K562 (cell line): ENCODE measurements at regions not wholly inside any gene's neighbourhood (a gene's known extent, or its start where the extent isn't known, plus 50 kb on each side); places are given as distances from the start of the nearest gene placed in this dataset.
A peak's percentile ranks its signal among the peaks of the same experiment; 100 is the strongest.

Experiments
- BRD4 ChIP-seq: fragments of 200-600 bp; sonication (generic); IDR thresholded peaks from 2 replicates; pipeline ENCODE4 v1.6.1; 2017; ENCODE audit warnings: inconsistent platforms
- DDX20 ChIP-seq: fragments of 450-650 bp; IDR thresholded peaks from 2 replicates; pipeline ENCODE4 v1.6.1; 2016; ENCODE audit warnings: missing genetic modification characterization, low read depth, mild to moderate bottlenecking, missing compliant biosample characterization, moderate library complexity
- DPF2 ChIP-seq: fragments of 450-650 bp; IDR thresholded peaks from 2 replicates; pipeline ENCODE4 v1.6.1; 2016
- ESRRA ChIP-seq: fragments of 450-650 bp; IDR thresholded peaks from 2 replicates; pipeline ENCODE4 v1.6.1; 2014; ENCODE audit warnings: low read depth, mild to moderate bottlenecking, moderate library complexity, borderline replicate concordance
- ETV1 ChIP-seq: fragments of 450-650 bp; conservative IDR thresholded peaks from 2 replicates; pipeline ENCODE4 v1.6.1; 2016; ENCODE audit warnings: missing genetic modification characterization, control low read depth, low read depth, missing compliant biosample characterization
- FOXK2 ChIP-seq, 2 experiments: fragments of 450-650 bp; IDR thresholded peaks in 1 of 2; conservative IDR thresholded peaks in 1 of 2; 2 replicates each; pipeline ENCODE4 v1.6.1; 2016; ENCODE audit warnings: low read depth in 2 of 2, mild to moderate bottlenecking in 1 of 2
- HDAC3 ChIP-seq: fragments of 450-650 bp; IDR thresholded peaks from 2 replicates; pipeline ENCODE4 v1.6.1; 2018; ENCODE audit warnings: borderline replicate concordance, mild to moderate bottlenecking, moderate library complexity; ENCODE audit not compliant: partially characterized antibody
- JUND ChIP-seq, 2 experiments: IDR thresholded peaks; 2 replicates in 1 of 2; 3 replicates in 1 of 2; pipeline ENCODE4 v1.6.1; 2011; ENCODE audit warnings: borderline replicate concordance in 2 of 2, low read depth in 2 of 2, low read length in 2 of 2, improper control_type of control experiment in 1 of 2, missing biosample characterization in 1 of 2, missing genetic modification characterization in 1 of 2, missing genetic modification reagents in 1 of 2
- KAT7 ChIP-seq: sonication (generic); formaldehyde crosslinking; IDR thresholded peaks from 2 replicates; pipeline ENCODE4 v1.8.0; 2022; ENCODE audit warnings: missing genetic modification reagents, mild to moderate bottlenecking, borderline replicate concordance
- KDM1A ChIP-seq, 2 experiments: fragments of 450-650 bp; IDR thresholded peaks; 2 replicates each; pipeline ENCODE4 v1.6.1; 2016; ENCODE audit warnings: mild to moderate bottlenecking in 2 of 2
- MEIS2 ChIP-seq: fragments of 450-650 bp; IDR thresholded peaks from 2 replicates; pipeline ENCODE4 v1.6.1; 2014; ENCODE audit warnings: mild to moderate bottlenecking; ENCODE audit not compliant: partially characterized antibody
- NR2C1 ChIP-seq, 2 experiments: fragments of 450-650 bp; IDR thresholded peaks; 2 replicates each; pipeline ENCODE4 v1.6.1; 2017; ENCODE audit warnings: mild to moderate bottlenecking in 2 of 2, antibody characterized with exemption in 1 of 2, inconsistent platforms in 1 of 2, missing compliant biosample characterization in 1 of 2, missing genetic modification characterization in 1 of 2
- NR2C2 ChIP-seq, 2 experiments: fragments of 200-800 bp in 1 of 2; sonication (Bioruptor generic) in 1 of 2; sonication (generic) in 1 of 2; formaldehyde crosslinking in 1 of 2; IDR thresholded peaks; 2 replicates each; pipeline versions ENCODE4 v1.6.1 to v1.8.0; 2016 to 2022; ENCODE audit warnings: mild to moderate bottlenecking in 1 of 2, missing compliant biosample characterization in 1 of 2, missing genetic modification characterization in 1 of 2, missing genetic modification reagents in 1 of 2
- PHF8 ChIP-seq: fragments of 200-600 bp; sonication (generic); IDR thresholded peaks from 2 replicates; pipeline ENCODE4 v1.6.1; 2012; ENCODE audit warnings: mixed run types, mild to moderate bottlenecking, inconsistent platforms, low read length, moderate library complexity, borderline replicate concordance
- POLR2AphosphoS2 ChIP-seq: IDR thresholded peaks from 2 replicates; pipeline ENCODE4 v1.6.1; 2012; ENCODE audit warnings: low read length, improper control_type of control experiment
- RAD21 ChIP-seq, 2 experiments: fragments of 250-450 bp in 1 of 2; fragments of 450-650 bp in 1 of 2; sonication (Bioruptor Pico) in 1 of 2; formaldehyde crosslinking in 1 of 2; IDR thresholded peaks in 1 of 2; conservative IDR thresholded peaks in 1 of 2; 2 replicates each; pipeline versions ENCODE4 v1.4.0 to v1.8.0; 2020 to 2022; ENCODE audit warnings: mild to moderate bottlenecking in 2 of 2, moderate library complexity in 1 of 2
- RB1 ChIP-seq: fragments of 450-650 bp; IDR thresholded peaks from 2 replicates; pipeline ENCODE4 v1.6.1; 2017; ENCODE audit warnings: low read depth, mild to moderate bottlenecking
- RCOR1 ChIP-seq, 2 experiments: IDR thresholded peaks; 2 replicates each; pipeline ENCODE4 v1.6.1; 2012; ENCODE audit warnings: low read depth in 2 of 2, low read length in 2 of 2, borderline replicate concordance in 1 of 2, improper control_type of control experiment in 1 of 2
- SIN3A ChIP-seq, 2 experiments: fragments of 150-350 bp in 1 of 2; IDR thresholded peaks; 2 replicates each; pipeline ENCODE4 v1.6.1; 2011 to 2016; ENCODE audit warnings: borderline replicate concordance in 2 of 2, low read depth in 2 of 2, low read length in 2 of 2, mild to moderate bottlenecking in 2 of 2, moderate library complexity in 2 of 2; ENCODE audit not compliant: control insufficient read depth in 1 of 2
- SREBF1 ChIP-seq: fragments of 150-350 bp; IDR thresholded peaks from 2 replicates; pipeline ENCODE4 v1.6.1; 2014; ENCODE audit warnings: antibody characterized with exemption, low read depth, low read length, borderline replicate concordance
- STAG1 ChIP-seq: sonication (generic); formaldehyde crosslinking; IDR thresholded peaks from 2 replicates; pipeline ENCODE4 v1.5.0; 2020; ENCODE audit warnings: missing genetic modification reagents, borderline replicate concordance
- TCFL5 ChIP-seq: fragments of 250-450 bp; sonication (Bioruptor Pico); conservative IDR thresholded peaks from 2 replicates; pipeline ENCODE4 v1.6.1; 2021; ENCODE audit warnings: mild to moderate bottlenecking, moderate library complexity, matching md5 sums
- ZFP30 ChIP-seq: fragments of 250-450 bp; sonication (Bioruptor Pico); IDR thresholded peaks from 2 replicates; pipeline ENCODE4 v1.8.0; 2022; ENCODE audit warnings: moderate library complexity, mild to moderate bottlenecking, inconsistent platforms, borderline replicate concordance
- ZNF75A ChIP-seq: fragments of 450-650 bp; formaldehyde crosslinking; IDR thresholded peaks from 2 replicates; pipeline ENCODE4 v1.4.0; 2020; ENCODE audit warnings: mild to moderate bottlenecking
- ZNF785 ChIP-seq: fragments of 250-450 bp; sonication (Bioruptor Pico); IDR thresholded peaks from 2 replicates; pipeline ENCODE4 v1.4.0; 2020; ENCODE audit warnings: mild to moderate bottlenecking
- TF ChIP-seq, protein P1 (sequence below), 2 experiments: fragments of 450-650 bp in 1 of 2; sonication (generic) in 1 of 2; formaldehyde crosslinking in 1 of 2; IDR thresholded peaks in 1 of 2; conservative IDR thresholded peaks in 1 of 2; 2 replicates each; pipeline versions ENCODE4 v1.6.1 to v1.8.1; 2016 to 2023; ENCODE audit warnings: mild to moderate bottlenecking in 2 of 2, moderate library complexity in 2 of 2, inconsistent platforms in 1 of 2, missing genetic modification reagents in 1 of 2
- TF ChIP-seq, protein P2 (sequence below): fragments of 250-450 bp; sonication (Bioruptor Pico); IDR thresholded peaks from 2 replicates; pipeline ENCODE4 v1.8.0; 2021; ENCODE audit warnings: moderate library complexity, mild to moderate bottlenecking, inconsistent platforms

DNA sequence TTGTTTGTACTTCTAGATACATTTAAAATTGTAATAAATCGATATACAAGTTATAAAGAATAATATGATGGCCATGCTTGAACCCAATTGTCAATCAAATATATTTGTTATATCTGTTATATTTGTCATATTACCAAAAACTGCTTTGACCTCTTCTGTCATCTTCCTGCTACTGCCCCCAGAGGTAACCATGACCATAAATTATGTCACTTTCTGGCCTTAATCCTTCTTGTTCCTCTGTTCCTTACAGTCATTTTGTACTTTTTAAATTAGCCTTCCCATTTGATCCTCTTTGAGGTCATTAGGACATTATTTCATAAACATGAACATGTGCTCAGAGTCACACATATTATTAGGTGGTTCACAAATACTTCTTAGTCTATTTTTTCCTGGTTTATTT is 124.7 kb downstream of the HFE start (continued):
- no peak for TF ChIP-seq PHF8
- peak in 1 of 2 experiments; percentile 10; a peak in 1 of 4 replicates for TF ChIP-seq RAD21 (CRISPR knock-in tag; conservative IDR thresholded peaks at IDR 0.05 in 1 of 2, IDR thresholded peaks at IDR 0.05 in 1 of 2)
- no peak for TF ChIP-seq TCFL5 (CRISPR knock-in tag)
- TF ChIP-seq RB1, result no peak
- no peak for TF ChIP-seq DDX20 (tag)
- no peak for TF ChIP-seq HDAC3
- TF ChIP-seq, protein P1, sequence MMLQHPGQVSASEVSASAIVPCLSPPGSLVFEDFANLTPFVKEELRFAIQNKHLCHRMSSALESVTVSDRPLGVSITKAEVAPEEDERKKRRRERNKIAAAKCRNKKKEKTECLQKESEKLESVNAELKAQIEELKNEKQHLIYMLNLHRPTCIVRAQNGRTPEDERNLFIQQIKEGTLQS (IDR thresholded peaks at IDR 0.05), result peak; percentile 29; the same call in 1 of the 2 replicates
- TF ChIP-seq, protein P1 (CRISPR knock-in tag; conservative IDR thresholded peaks at IDR 0.05), result no peak
- TF ChIP-seq, protein P2, sequence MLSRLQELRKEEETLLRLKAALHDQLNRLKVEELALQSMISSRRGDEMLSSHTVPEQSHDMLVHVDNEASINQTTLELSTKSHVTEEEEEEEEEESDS (CRISPR knock-in tag), result no peak
- TF ChIP-seq ZNF75A (CRISPR knock-in tag), result no peak
- TF ChIP-seq ESRRA, result 0 out of 2 replicates have a peak, but pooled peaks have one; percentile 28
- TF ChIP-seq JUND (IDR thresholded peaks at IDR 0.05; ENCODE audit: borderline replicate concordance, low read depth, low read length), result no peak
- TF ChIP-seq JUND (tag; IDR thresholded peaks at IDR 0.05; ENCODE audit: borderline replicate concordance, low read depth, low read length), result no peak
- TF ChIP-seq SIN3A (IDR thresholded peaks at IDR 0.05; ENCODE audit: borderline replicate concordance in 2 of 2, control insufficient read depth in 1 of 2, low read depth in 2 of 2, low read length in 2 of 2), result no peak
- TF ChIP-seq ZNF785 (CRISPR knock-in tag), result no peak
- TF ChIP-seq POLR2AphosphoS2, result peak; percentile 62; the same call in 1 of the 2 replicates
- TF ChIP-seq KAT7 (CRISPR knock-in tag), result no peak
- TF ChIP-seq NR2C2 (CRISPR knock-in tag; IDR thresholded peaks at IDR 0.05), result no peak
- TF ChIP-seq NR2C2 (tag; IDR thresholded peaks at IDR 0.05), result peak; percentile 48; the same call in 1 of the 2 replicates
- TF ChIP-seq ZFP30, result no peak
- TF ChIP-seq KDM1A (IDR thresholded peaks at IDR 0.05), result peak in 1 of 2 experiments; percentile 13; a peak in 1 of 4 replicates
- TF ChIP-seq SREBF1, result no peak
- TF ChIP-seq MEIS2, result peak; percentile 99
- peak; percentile 58 for TF ChIP-seq NR2C1 (IDR thresholded peaks at IDR 0.05)
- TF ChIP-seq NR2C1 (tag; IDR thresholded peaks at IDR 0.05), result peak; percentile 65
- TF ChIP-seq BRD4, result no peak
- TF ChIP-seq ETV1 (tag), result no peak
- no peak for TF ChIP-seq STAG1
- TF ChIP-seq FOXK2 (conservative IDR thresholded peaks at IDR 0.05 in 1 of 2, IDR thresholded peaks at IDR 0.05 in 1 of 2; ENCODE audit: low read depth in 2 of 2), result 0 out of 4 replicates have a peak, but pooled peaks of 1 of the 2 experiments have one; percentile 33
- TF ChIP-seq DPF2, result peak; percentile 48
- TF ChIP-seq RCOR1 (IDR thresholded peaks at IDR 0.05; ENCODE audit: borderline replicate concordance in 1 of 2, low read depth in 2 of 2, low read length in 2 of 2), result peak in 1 of 2 experiments; percentile 28; a peak in 1 of 4 replicates
